Hepatocyte (in vitro differentiated cells): ENCODE measurements at regions not wholly inside any gene's neighbourhood (a gene's known extent, or its start where the extent isn't known, plus 50 kb on each side); places are given as distances from the start of the nearest gene placed in this dataset.

Source experiments
- DNase-seq: peaks from one replicate; pipeline ENCODE4 v3.0.0-alpha.2; 2016; ENCODE audit warnings: low spot score
- H2AFZ ChIP-seq: fragments of 200-600 bp; sonication (generic); 2 replicates; pipeline ENCODE4 v1.6.0; 2016; ENCODE audit warnings: antibody characterized with exemption, mild to moderate bottlenecking
- H3K27ac ChIP-seq: fragments of 200-600 bp; sonication (generic); 2 replicates; pipeline ENCODE4 v1.5.1; 2016; ENCODE audit warnings: mild to moderate bottlenecking
- H3K27me3 ChIP-seq: fragments of 200-600 bp; sonication (generic); 2 replicates; pipeline ENCODE4 v1.6.1; 2016
- H3K36me3 ChIP-seq: fragments of 200-600 bp; sonication (generic); replicated peaks from 2 replicates; pipeline ENCODE4 v1.5.1; 2016; ENCODE audit warnings: low read depth; ENCODE audit not compliant: insufficient read depth
- H3K4me1 ChIP-seq: fragments of 200-600 bp; sonication (generic); 2 replicates; pipeline ENCODE4 v1.5.1; 2016; ENCODE audit warnings: mild to moderate bottlenecking, moderate library complexity; ENCODE audit not compliant: insufficient read depth
- H3K4me2 ChIP-seq: fragments of 200-600 bp; sonication (generic); 2 replicates; pipeline ENCODE4 v1.6.0; 2016
- H3K4me3 ChIP-seq: fragments of 200-600 bp; sonication (generic); 2 replicates; pipeline ENCODE4 v1.5.1; 2016; ENCODE audit warnings: mild to moderate bottlenecking
- H3K79me2 ChIP-seq: fragments of 200-600 bp; sonication (generic); 2 replicates; pipeline ENCODE4 v1.6.0; 2017; ENCODE audit warnings: mild to moderate bottlenecking
- H3K9me2 ChIP-seq: fragments of 200-600 bp; sonication (generic); replicated peaks from 2 replicates; pipeline ENCODE4 v1.6.0; 2017; ENCODE audit warnings: mild to moderate bottlenecking; ENCODE audit not compliant: insufficient read depth
- H3K9me3 ChIP-seq: fragments of 200-600 bp; sonication (generic); 2 replicates; pipeline ENCODE4 v1.5.1; 2016; ENCODE audit warnings: low read depth, mild to moderate bottlenecking
- H4K20me1 ChIP-seq: fragments of 200-600 bp; sonication (generic); 2 replicates; pipeline ENCODE4 v1.6.0; 2016; ENCODE audit warnings: mild to moderate bottlenecking; ENCODE audit not compliant: insufficient read depth, poor library complexity, severe bottlenecking
- CTCF ChIP-seq: fragments of 200-600 bp; sonication (generic); IDR thresholded peaks from 2 replicates; pipeline ENCODE4 v1.5.1; 2016; ENCODE audit warnings: antibody characterized with exemption, mild to moderate bottlenecking; ENCODE audit not compliant: poor library complexity
- EZH2 ChIP-seq: fragments of 200-600 bp; sonication (generic); IDR thresholded peaks from 2 replicates; pipeline ENCODE4 v1.6.1; 2016; ENCODE audit warnings: antibody characterized with exemption, mild to moderate bottlenecking, borderline replicate concordance
- EZH2phosphoT487 ChIP-seq: fragments of 200-600 bp; sonication (generic); IDR thresholded peaks from one replicate; pipeline ENCODE4 v1.6.1; 2018; ENCODE audit warnings: antibody characterized with exemption, mild to moderate bottlenecking, low read depth, moderate library complexity; ENCODE audit not compliant: unreplicated experiment, severe bottlenecking
- WGBS: methylation state at CpG from one replicate; pipeline ENCODE4 v1.1.6; 2016; ENCODE audit warnings: low lambda C conversion rate; ENCODE audit errors: missing lambda C conversion rate; 5-methylcytosine and 5-hydroxymethylcytosine counted together

GRCh38 chr3:177982034-177982433 is 554.2 kb upstream of the KCNMB2 start:
- H4K20me1 ChIP-seq, result no peaks in the 10 kb centered on the region
- WGBS, result 74% methylated on average over 1 of the region's 1 CpG
- no peaks in the 10 kb centered on the region for H3K79me2 ChIP-seq
- no peak overlapping the region for H3K4me2 ChIP-seq
- H2AFZ ChIP-seq, result no peak overlapping the region
- H3K4me1 ChIP-seq, result peaks cover 9% of the 10 kb centered on the region
- no peaks in the 10 kb centered on the region for H3K9me2 ChIP-seq
- no peak for DNase-seq
- no peak overlapping the region for H3K27ac ChIP-seq
- H3K4me3 ChIP-seq, result no peak overlapping the region
- H3K9me3 ChIP-seq, result no peaks in the 10 kb centered on the region
- TF ChIP-seq EZH2, result no peak
- H3K27me3 ChIP-seq, result no peaks in the 10 kb centered on the region
- H3K36me3 ChIP-seq, result no peaks in the 10 kb centered on the region

GRCh38 chr3:177983320-177983719 is 552.9 kb upstream of the KCNMB2 start:
- TF ChIP-seq CTCF (no peak), EZH2phosphoT487 (no peak), EZH2 (no peak)
- Histone ChIP-seq H3K36me3 (no peaks in the 10 kb centered on the region), H3K9me2 (no peaks in the 10 kb centered on the region)

GRCh38 chr3:177992993-177993970 is 543.0 kb upstream of the KCNMB2 start:
- H3K4me2 ChIP-seq, result no peak overlapping the region

More at GRCh38 chr3:177983320-177983719, 552.9 kb upstream of the KCNMB2 start:
- H2AFZ ChIP-seq, result no peak overlapping the region
- H3K79me2 ChIP-seq, result no peaks in the 10 kb centered on the region
- H4K20me1 ChIP-seq, result no peaks in the 10 kb centered on the region
- peaks cover 9% of the 10 kb centered on the region for H3K4me1 ChIP-seq
- H3K4me2 ChIP-seq, result no peak overlapping the region
- WGBS, result 81% methylated on average over 3 of the region's 3 CpGs
- DNase-seq, result no peak
- no peaks in the 10 kb centered on the region for H3K9me3 ChIP-seq
- H3K4me3 ChIP-seq, result no peak overlapping the region
- H3K27ac ChIP-seq, result no peak overlapping the region
- no peaks in the 10 kb centered on the region for H3K27me3 ChIP-seq

More at GRCh38 chr3:177992993-177993970, 543.0 kb upstream of the KCNMB2 start:
- peak overlapping the region; percentile 32 for H3K27ac ChIP-seq
- TF ChIP-seq CTCF (no peak), EZH2 (no peak), EZH2phosphoT487 (no peak)
- no peak overlapping the region for H2AFZ ChIP-seq
- no peaks in the 10 kb centered on the region for H3K79me2 ChIP-seq
- H3K4me3 ChIP-seq, result no peak overlapping the region
- no peaks in the 10 kb centered on the region for H3K9me2 ChIP-seq
- H3K9me3 ChIP-seq, result no peaks in the 10 kb centered on the region
- no peaks in the 10 kb centered on the region for H4K20me1 ChIP-seq
- no peaks in the 10 kb centered on the region for H3K36me3 ChIP-seq
- WGBS, result 64% methylated on average over 6 of the region's 6 CpGs
- H3K4me1 ChIP-seq, result peaks cover 5% of the 10 kb centered on the region
- no peaks in the 10 kb centered on the region for H3K27me3 ChIP-seq
- peak; percentile 27 for DNase-seq
